ENCODE measurements at regions not wholly inside any gene's neighbourhood (a gene's known extent, or its start where the extent isn't known, plus 50 kb on each side); places are given as distances from the start of the nearest gene placed in this dataset.

GRCh38 chr13:44124352-44124751 lies 244.6 kb downstream of the LACC1 start:
- no peaks in the 10 kb centered on the region for H3K4me1 Mint-ChIP-seq
- no peak overlapping the region for H3K4me3 Mint-ChIP-seq
- H3K27ac Mint-ChIP-seq, result no peak overlapping the region
- peaks cover 8 to 14% of the 10 kb centered on the region in 2 donors for H3K9me3 Mint-ChIP-seq
- ATAC-seq, result no peak
- DNase-seq, result no peak
- H3K27me3 Mint-ChIP-seq, result no peaks in the 10 kb centered on the region

GRCh38 chr13:44125943-44126469 lies 246.3 kb downstream of the LACC1 start:
- H3K27ac Mint-ChIP-seq, result no peak overlapping the region
- H3K4me1 Mint-ChIP-seq, result no peaks in the 10 kb centered on the region
- ATAC-seq, result no peak
- H3K9me3 Mint-ChIP-seq, result peaks cover 8 to 14% of the 10 kb centered on the region in 2 donors
- no peak overlapping the region for H3K4me3 Mint-ChIP-seq
- DNase-seq, result no peak
- peaks cover 6% of the 10 kb centered on the region for H3K27me3 Mint-ChIP-seq

- Mint-ChIP-seq H3K4me3 (no peak overlapping the region), H3K9me3 (peaks cover 1 to 8% of the 10 kb centered on the region in 2 donors), H3K27ac (no peak overlapping the region), H3K27me3 (peaks cover 11% of the 10 kb centered on the region), H3K4me1 (no peaks in the 10 kb centered on the region)
- no peak for ATAC-seq
- DNase-seq, result no peak
Observed at GRCh38 chr13:44128552-44129001, 245.0 kb upstream of the SERP2 start.

GRCh38 chr13:44129418-44129817 lies 244.2 kb upstream of the SERP2 start:
- no peak overlapping the region for H3K27ac Mint-ChIP-seq
- ATAC-seq, result no peak
- H3K27me3 Mint-ChIP-seq, result peaks cover 11% of the 10 kb centered on the region
- no peak overlapping the region for H3K4me3 Mint-ChIP-seq
- no peak for DNase-seq
- H3K4me1 Mint-ChIP-seq, result no peaks in the 10 kb centered on the region
- no peaks in the 10 kb centered on the region for H3K9me3 Mint-ChIP-seq

GRCh38 chr13:44131069-44131614 lies 242.5 kb upstream of the SERP2 start:
- Mint-ChIP-seq H3K9me3 (no peaks in the 10 kb centered on the region), H3K27me3 (peaks cover 11% of the 10 kb centered on the region), H3K4me3 (no peak overlapping the region), H3K27ac (no peak overlapping the region), H3K4me1 (peaks cover 2% of the 10 kb centered on the region)
- DNase-seq (no peak), ATAC-seq (no peak)

- ATAC-seq (no peak), DNase-seq (no peak)
- Mint-ChIP-seq H3K4me3 (no peak overlapping the region), H3K9me3 (no peaks in the 10 kb centered on the region), H3K27me3 (peaks cover 11% of the 10 kb centered on the region), H3K4me1 (peaks cover 14% of the 10 kb centered on the region), H3K27ac (peak overlapping the region in 1 of 2 donors; percentile 27)
Observed at GRCh38 chr13:44132710-44133109, 240.9 kb upstream of the SERP2 start.

- H3K4me1 Mint-ChIP-seq, result peaks cover 14% of the 10 kb centered on the region
- DNase-seq, result no peak
- no peaks in the 10 kb centered on the region for H3K9me3 Mint-ChIP-seq
- no peak overlapping the region for H3K27ac Mint-ChIP-seq
- peaks cover 11% of the 10 kb centered on the region for H3K27me3 Mint-ChIP-seq
- no peak for ATAC-seq
- no peak overlapping the region for H3K4me3 Mint-ChIP-seq
Observed at GRCh38 chr13:44133626-44134025, 240.0 kb upstream of the SERP2 start.

GRCh38 chr13:44135566-44135965 lies 238.1 kb upstream of the SERP2 start:
- H3K4me1 Mint-ChIP-seq, result peaks cover 14% of the 10 kb centered on the region
- no peak overlapping the region for H3K4me3 Mint-ChIP-seq
- peaks cover 9% of the 10 kb centered on the region for H3K27me3 Mint-ChIP-seq
- H3K27ac Mint-ChIP-seq, result no peak overlapping the region
- ATAC-seq, result no peak
- no peak for DNase-seq
- no peaks in the 10 kb centered on the region for H3K9me3 Mint-ChIP-seq

- Mint-ChIP-seq H3K4me1 (peaks cover 23% of the 10 kb centered on the region), H3K27me3 (no peaks in the 10 kb centered on the region), H3K4me3 (no peak overlapping the region), H3K9me3 (no peaks in the 10 kb centered on the region), H3K27ac (no peak overlapping the region)
- DNase-seq (no peak), ATAC-seq (no peak)
Observed at GRCh38 chr13:44136696-44137268, 236.8 kb upstream of the SERP2 start.

GRCh38 chr13:44137466-44137865 lies 236.2 kb upstream of the SERP2 start:
- ATAC-seq (no peak), DNase-seq (no peak)
- Mint-ChIP-seq H3K27me3 (no peaks in the 10 kb centered on the region), H3K9me3 (no peaks in the 10 kb centered on the region), H3K4me3 (no peak overlapping the region), H3K27ac (no peak overlapping the region), H3K4me1 (peaks cover 23% of the 10 kb centered on the region)

GRCh38 chr13:44140146-44140545 lies 233.5 kb upstream of the SERP2 start:
- peaks cover 23% of the 10 kb centered on the region for H3K4me1 Mint-ChIP-seq
- no peak for DNase-seq
- ATAC-seq, result no peak
- no peak overlapping the region for H3K27ac Mint-ChIP-seq
- H3K4me3 Mint-ChIP-seq, result no peak overlapping the region
- peaks cover 4% of the 10 kb centered on the region for H3K27me3 Mint-ChIP-seq
- peaks cover 0 to 4% of the 10 kb centered on the region in 2 donors for H3K9me3 Mint-ChIP-seq

- Mint-ChIP-seq H3K4me3 (peak overlapping the region; percentile 93 to 95), H3K27ac (peak overlapping the region; percentile 97 to 99), H3K9me3 (peaks cover 0 to 4% of the 10 kb centered on the region in 2 donors), H3K27me3 (peaks cover 8% of the 10 kb centered on the region), H3K4me1 (peaks cover 21% of the 10 kb centered on the region)
- DNase-seq, result no peak
- ATAC-seq, result no peak
Observed at GRCh38 chr13:44140888-44141724, 232.5 kb upstream of the SERP2 start.

GRCh38 chr13:44141725-44142539 lies 231.7 kb upstream of the SERP2 start:
- Mint-ChIP-seq H3K9me3 (peaks cover 0 to 4% of the 10 kb centered on the region in 2 donors), H3K4me3 (peak overlapping the region; percentile 93 to 95), H3K27me3 (peaks cover 13% of the 10 kb centered on the region), H3K4me1 (peaks cover 13% of the 10 kb centered on the region), H3K27ac (peak overlapping the region; percentile 97 to 99)
- ATAC-seq (peak; percentile 99), DNase-seq (peak; percentile 97)

GRCh38 chr13:44142540-44142867 lies 231.1 kb upstream of the SERP2 start:
- peaks cover 10% of the 10 kb centered on the region for H3K4me1 Mint-ChIP-seq
- peaks cover 0 to 4% of the 10 kb centered on the region in 2 donors for H3K9me3 Mint-ChIP-seq
- H3K27me3 Mint-ChIP-seq, result peaks cover 13% of the 10 kb centered on the region
- peak; percentile 5 for ATAC-seq
- peak overlapping the region; percentile 80 to 90 for H3K4me3 Mint-ChIP-seq
- no peak for DNase-seq
- peak overlapping the region; percentile 93 to 95 for H3K27ac Mint-ChIP-seq

GRCh38 chr13:44142941-44143665 lies 230.5 kb upstream of the SERP2 start:
- H3K4me1 Mint-ChIP-seq, result peaks cover 10% of the 10 kb centered on the region
- H3K4me3 Mint-ChIP-seq, result no peak overlapping the region
- no peak overlapping the region for H3K27ac Mint-ChIP-seq
- peaks cover 13% of the 10 kb centered on the region for H3K27me3 Mint-ChIP-seq
- ATAC-seq, result no peak
- peaks cover 0 to 4% of the 10 kb centered on the region in 2 donors for H3K9me3 Mint-ChIP-seq
- no peak for DNase-seq

Data from stimulated activated naive CD8-positive, alpha-beta T cell treated with anti-CD3 and anti-CD28 coated beads, Interleukin-15, amount 100 ng/mL, for 72 hours (primary cell).